ENCODE measurements at regions not wholly inside any gene's neighbourhood (a gene's known extent, or its start where the extent isn't known, plus 50 kb on each side); places are given as distances from the start of the nearest gene placed in this dataset.

DNA sequence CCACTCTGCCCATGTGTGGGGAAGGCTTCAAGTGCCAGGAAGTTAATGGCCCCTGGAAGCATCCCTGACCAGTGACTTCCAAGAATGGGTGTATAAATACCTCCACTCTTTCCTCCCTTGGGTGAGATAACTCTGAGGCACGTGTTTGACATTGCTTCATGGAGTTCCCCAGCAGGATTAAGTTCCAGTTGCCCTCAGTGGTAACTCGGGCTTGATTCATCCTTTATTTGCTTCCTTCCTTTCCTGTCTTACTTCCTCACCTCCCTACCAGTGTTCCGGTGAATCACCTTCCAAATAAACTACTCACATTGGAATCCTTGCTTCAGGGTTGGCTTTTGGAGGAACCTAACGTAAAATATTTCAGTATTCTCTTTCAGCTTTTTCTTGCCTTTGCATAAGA lies 84.6 kb upstream of the JAG1 start:
- TF ChIP-seq POLR2AphosphoS5 (IDR thresholded peaks at IDR 0.05; ENCODE audit: low read depth, low read length) = no peak
- TF ChIP-seq POLR2A (IDR thresholded peaks at IDR 0.05; ENCODE audit: borderline replicate concordance, extremely low read depth, insufficient read depth, insufficient read length) = no peak
- TF ChIP-seq CTCF (IDR thresholded peaks at IDR 0.05 in 2 of 3, conservative IDR thresholded peaks at IDR 0.05 in 1 of 3; ENCODE audit: borderline replicate concordance in 1 of 3, insufficient read depth in 1 of 3, low read depth in 2 of 3, low read length in 2 of 3) = no peak
- no peak for TF ChIP-seq JUND (IDR thresholded peaks at IDR 0.05)
- TF ChIP-seq CEBPB (IDR thresholded peaks at IDR 0.05; ENCODE audit: low read depth) = no peak
- TF ChIP-seq, protein P1, sequence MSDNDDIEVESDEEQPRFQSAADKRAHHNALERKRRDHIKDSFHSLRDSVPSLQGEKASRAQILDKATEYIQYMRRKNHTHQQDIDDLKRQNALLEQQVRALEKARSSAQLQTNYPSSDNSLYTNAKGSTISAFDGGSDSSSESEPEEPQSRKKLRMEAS (IDR thresholded peaks at IDR 0.05) = no peak
- no peak for TF ChIP-seq ZFX (IDR thresholded peaks at IDR 0.05)
- TF ChIP-seq, protein P2, sequence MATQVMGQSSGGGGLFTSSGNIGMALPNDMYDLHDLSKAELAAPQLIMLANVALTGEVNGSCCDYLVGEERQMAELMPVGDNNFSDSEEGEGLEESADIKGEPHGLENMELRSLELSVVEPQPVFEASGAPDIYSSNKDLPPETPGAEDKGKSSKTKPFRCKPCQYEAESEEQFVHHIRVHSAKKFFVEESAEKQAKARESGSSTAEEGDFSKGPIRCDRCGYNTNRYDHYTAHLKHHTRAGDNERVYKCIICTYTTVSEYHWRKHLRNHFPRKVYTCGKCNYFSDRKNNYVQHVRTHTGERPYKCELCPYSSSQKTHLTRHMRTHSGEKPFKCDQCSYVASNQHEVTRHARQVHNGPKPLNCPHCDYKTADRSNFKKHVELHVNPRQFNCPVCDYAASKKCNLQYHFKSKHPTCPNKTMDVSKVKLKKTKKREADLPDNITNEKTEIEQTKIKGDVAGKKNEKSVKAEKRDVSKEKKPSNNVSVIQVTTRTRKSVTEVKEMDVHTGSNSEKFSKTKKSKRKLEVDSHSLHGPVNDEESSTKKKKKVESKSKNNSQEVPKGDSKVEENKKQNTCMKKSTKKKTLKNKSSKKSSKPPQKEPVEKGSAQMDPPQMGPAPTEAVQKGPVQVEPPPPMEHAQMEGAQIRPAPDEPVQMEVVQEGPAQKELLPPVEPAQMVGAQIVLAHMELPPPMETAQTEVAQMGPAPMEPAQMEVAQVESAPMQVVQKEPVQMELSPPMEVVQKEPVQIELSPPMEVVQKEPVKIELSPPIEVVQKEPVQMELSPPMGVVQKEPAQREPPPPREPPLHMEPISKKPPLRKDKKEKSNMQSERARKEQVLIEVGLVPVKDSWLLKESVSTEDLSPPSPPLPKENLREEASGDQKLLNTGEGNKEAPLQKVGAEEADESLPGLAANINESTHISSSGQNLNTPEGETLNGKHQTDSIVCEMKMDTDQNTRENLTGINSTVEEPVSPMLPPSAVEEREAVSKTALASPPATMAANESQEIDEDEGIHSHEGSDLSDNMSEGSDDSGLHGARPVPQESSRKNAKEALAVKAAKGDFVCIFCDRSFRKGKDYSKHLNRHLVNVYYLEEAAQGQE (IDR thresholded peaks at IDR 0.05; ENCODE audit: low read depth) = no peak
- TF ChIP-seq SP1 (IDR thresholded peaks at IDR 0.05; ENCODE audit: low read depth) = no peak
- no peak for TF ChIP-seq EZH2phosphoT487 (IDR thresholded peaks at IDR 0.05; ENCODE audit: borderline replicate concordance)
- no peak for TF ChIP-seq EZH2 (IDR thresholded peaks at IDR 0.05)
